GM23248 (cell line): ENCODE measurements at regions not wholly inside any gene's neighbourhood (a gene's known extent, or its start where the extent isn't known, plus 50 kb on each side); places are given as distances from the start of the nearest gene placed in this dataset.

Experiments used
- EZH2 ChIP-seq: fragments of 200-600 bp; sonication (generic); IDR thresholded peaks from 2 replicates; pipeline ENCODE4 v1.6.1; 2018; ENCODE audit warnings: antibody characterized with exemption, mild to moderate bottlenecking; ENCODE audit not compliant: insufficient read depth, poor library complexity, severe bottlenecking
- EZH2phosphoT487 ChIP-seq: fragments of 200-600 bp; sonication (generic); IDR thresholded peaks from 2 replicates; pipeline ENCODE4 v1.6.1; 2018; ENCODE audit warnings: antibody characterized with exemption, moderate library complexity, mild to moderate bottlenecking, low read depth; ENCODE audit not compliant: insufficient read depth

DNA sequence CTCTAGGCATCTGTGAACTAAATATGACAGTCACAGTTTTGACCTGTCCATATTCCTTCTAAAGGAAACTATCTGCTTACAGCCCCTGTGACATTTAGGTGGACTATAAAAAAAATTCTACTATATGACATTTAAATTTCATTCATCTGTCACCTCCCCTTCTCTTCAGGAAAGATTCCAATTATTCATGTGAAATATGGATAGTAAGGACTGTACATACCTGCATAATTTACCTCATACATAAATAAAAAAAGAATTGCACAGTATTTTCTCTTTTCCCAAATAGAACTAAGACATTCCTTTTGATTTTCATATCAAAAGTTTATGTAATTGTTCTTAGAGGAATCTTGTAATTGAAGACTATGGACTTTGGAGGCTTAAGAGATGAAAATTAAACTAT is 192.3 kb upstream of the GRIN3A start:
- no peak for TF ChIP-seq EZH2phosphoT487
- no peak for TF ChIP-seq EZH2
